Transverse colon (tissue), 4 donors: ENCODE measurements at regions not wholly inside any gene's neighbourhood (a gene's known extent, or its start where the extent isn't known, plus 50 kb on each side); places are given as distances from the start of the nearest gene placed in this dataset.

Source experiments
- EP300 ChIP-seq: sonication (generic); formaldehyde crosslinking; IDR thresholded peaks from one replicate; pipeline ENCODE4 v1.6.1; 2017; ENCODE audit warnings: antibody characterized with exemption, low read depth
- POLR2A ChIP-seq: fragments of 450-650 bp; IDR thresholded peaks from one replicate; pipeline ENCODE4 v1.6.1; 2016; ENCODE audit warnings: antibody characterized with exemption, mild to moderate bottlenecking, moderate library complexity
- POLR2AphosphoS5 ChIP-seq, 3 donors: sonication (generic); formaldehyde crosslinking; IDR thresholded peaks; one replicate each; pipeline ENCODE4 v1.6.1; 2016; ENCODE audit warnings: antibody characterized with exemption in 3 of 3
- TF ChIP-seq, protein P1 (sequence below), 5 experiments: fragments of 200-600 bp in 3 of 5; fragments of 450-650 bp in 2 of 5; sonication (generic) in 3 of 5; IDR thresholded peaks; 1 replicate in 2 of 5; 2 replicates in 3 of 5; pipeline ENCODE4 v1.5.1; 2016 to 2017; ENCODE audit warnings: antibody characterized with exemption in 5 of 5, inconsistent platforms in 3 of 5, mild to moderate bottlenecking in 2 of 5, moderate library complexity in 1 of 5

GRCh38 chr2:157933160-157933920 lies 57.2 kb upstream of the ACVR1 start:
- TF ChIP-seq, protein P1, sequence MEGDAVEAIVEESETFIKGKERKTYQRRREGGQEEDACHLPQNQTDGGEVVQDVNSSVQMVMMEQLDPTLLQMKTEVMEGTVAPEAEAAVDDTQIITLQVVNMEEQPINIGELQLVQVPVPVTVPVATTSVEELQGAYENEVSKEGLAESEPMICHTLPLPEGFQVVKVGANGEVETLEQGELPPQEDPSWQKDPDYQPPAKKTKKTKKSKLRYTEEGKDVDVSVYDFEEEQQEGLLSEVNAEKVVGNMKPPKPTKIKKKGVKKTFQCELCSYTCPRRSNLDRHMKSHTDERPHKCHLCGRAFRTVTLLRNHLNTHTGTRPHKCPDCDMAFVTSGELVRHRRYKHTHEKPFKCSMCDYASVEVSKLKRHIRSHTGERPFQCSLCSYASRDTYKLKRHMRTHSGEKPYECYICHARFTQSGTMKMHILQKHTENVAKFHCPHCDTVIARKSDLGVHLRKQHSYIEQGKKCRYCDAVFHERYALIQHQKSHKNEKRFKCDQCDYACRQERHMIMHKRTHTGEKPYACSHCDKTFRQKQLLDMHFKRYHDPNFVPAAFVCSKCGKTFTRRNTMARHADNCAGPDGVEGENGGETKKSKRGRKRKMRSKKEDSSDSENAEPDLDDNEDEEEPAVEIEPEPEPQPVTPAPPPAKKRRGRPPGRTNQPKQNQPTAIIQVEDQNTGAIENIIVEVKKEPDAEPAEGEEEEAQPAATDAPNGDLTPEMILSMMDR (IDR thresholded peaks at IDR 0.05) = no peak
- TF ChIP-seq POLR2AphosphoS5 (IDR thresholded peaks at IDR 0.05) (no peak), POLR2A (no peak), EP300 (no peak)
